ENCODE measurements at regions not wholly inside any gene's neighbourhood (a gene's known extent, or its start where the extent isn't known, plus 50 kb on each side); places are given as distances from the start of the nearest gene placed in this dataset.

- no peak for TF ChIP-seq CTCF (IDR thresholded peaks at IDR 0.05)
- TF ChIP-seq POLR2AphosphoS5 (IDR thresholded peaks at IDR 0.05) = no peak
These were observed 1221.7 kb upstream of the ZEB2 start for GRCh38 chr2:145741636-145742035.

Measured in sigmoid colon (tissue), 4 donors.